ENCODE measurements at regions not wholly inside any gene's neighbourhood (a gene's known extent, or its start where the extent isn't known, plus 50 kb on each side); places are given as distances from the start of the nearest gene placed in this dataset.

DNA sequence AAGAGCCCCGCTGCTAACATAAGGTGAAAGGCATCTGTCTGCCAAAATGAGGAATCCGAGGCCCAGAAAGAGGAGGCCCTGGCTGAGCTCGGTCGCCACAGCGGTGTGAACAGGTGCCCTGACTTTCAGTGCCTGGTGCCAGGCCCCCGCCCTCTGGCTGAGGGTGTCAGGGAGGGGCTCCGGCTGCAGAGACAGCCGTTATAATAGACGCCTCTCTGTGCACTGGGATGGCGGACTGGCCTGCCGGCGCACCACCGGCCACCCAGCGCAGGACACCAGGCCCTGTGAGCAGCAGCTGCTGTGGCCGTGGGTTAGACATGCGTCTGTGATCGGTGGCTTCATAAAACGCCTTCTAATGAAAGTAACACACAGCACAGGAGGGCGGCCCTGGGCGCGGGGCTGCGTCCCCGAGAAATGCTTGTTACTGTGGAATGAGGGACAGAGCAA is 51.4 kb upstream of the ACTRT2 start:
- BruUV-seq (replicated peaks) = no TSS peak
- Mint-ChIP-seq H3K27me3 (ENCODE audit: insufficient read depth, unreplicated experiment) (no peaks in the 10 kb centered on the region), H3K4me3 (ENCODE audit: unreplicated experiment) (no peak overlapping the region), H3K9me3 (ENCODE audit: unreplicated experiment) (peaks cover 5% of the 10 kb centered on the region), H3K36me3 (ENCODE audit: insufficient read depth, unreplicated experiment) (no peaks in the 10 kb centered on the region), H3K4me1 (ENCODE audit: insufficient read depth, unreplicated experiment) (no peaks in the 10 kb centered on the region), H3K27ac (ENCODE audit: low read depth, unreplicated experiment) (no peak overlapping the region)
- POLR2A ChIA-PET = no interaction called here
- CTCF ChIA-PET = no interaction called here
- intact Hi-C loops (cut with micrococcal nuclease) = no loop called here
- no peak for DNase-seq (ENCODE audit: unreplicated experiment)
- TF ChIP-seq, protein P1, sequence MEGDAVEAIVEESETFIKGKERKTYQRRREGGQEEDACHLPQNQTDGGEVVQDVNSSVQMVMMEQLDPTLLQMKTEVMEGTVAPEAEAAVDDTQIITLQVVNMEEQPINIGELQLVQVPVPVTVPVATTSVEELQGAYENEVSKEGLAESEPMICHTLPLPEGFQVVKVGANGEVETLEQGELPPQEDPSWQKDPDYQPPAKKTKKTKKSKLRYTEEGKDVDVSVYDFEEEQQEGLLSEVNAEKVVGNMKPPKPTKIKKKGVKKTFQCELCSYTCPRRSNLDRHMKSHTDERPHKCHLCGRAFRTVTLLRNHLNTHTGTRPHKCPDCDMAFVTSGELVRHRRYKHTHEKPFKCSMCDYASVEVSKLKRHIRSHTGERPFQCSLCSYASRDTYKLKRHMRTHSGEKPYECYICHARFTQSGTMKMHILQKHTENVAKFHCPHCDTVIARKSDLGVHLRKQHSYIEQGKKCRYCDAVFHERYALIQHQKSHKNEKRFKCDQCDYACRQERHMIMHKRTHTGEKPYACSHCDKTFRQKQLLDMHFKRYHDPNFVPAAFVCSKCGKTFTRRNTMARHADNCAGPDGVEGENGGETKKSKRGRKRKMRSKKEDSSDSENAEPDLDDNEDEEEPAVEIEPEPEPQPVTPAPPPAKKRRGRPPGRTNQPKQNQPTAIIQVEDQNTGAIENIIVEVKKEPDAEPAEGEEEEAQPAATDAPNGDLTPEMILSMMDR (IDR thresholded peaks at IDR 0.05; ENCODE audit: unreplicated experiment) = no peak

- intact Hi-C loops (cut with micrococcal nuclease) = no loop called here
- TF ChIP-seq, protein P1 (IDR thresholded peaks at IDR 0.05; ENCODE audit: unreplicated experiment) = no peak
Observed at GRCh38 chr1:2970311-2971071, 50.8 kb upstream of the ACTRT2 start.

DNA sequence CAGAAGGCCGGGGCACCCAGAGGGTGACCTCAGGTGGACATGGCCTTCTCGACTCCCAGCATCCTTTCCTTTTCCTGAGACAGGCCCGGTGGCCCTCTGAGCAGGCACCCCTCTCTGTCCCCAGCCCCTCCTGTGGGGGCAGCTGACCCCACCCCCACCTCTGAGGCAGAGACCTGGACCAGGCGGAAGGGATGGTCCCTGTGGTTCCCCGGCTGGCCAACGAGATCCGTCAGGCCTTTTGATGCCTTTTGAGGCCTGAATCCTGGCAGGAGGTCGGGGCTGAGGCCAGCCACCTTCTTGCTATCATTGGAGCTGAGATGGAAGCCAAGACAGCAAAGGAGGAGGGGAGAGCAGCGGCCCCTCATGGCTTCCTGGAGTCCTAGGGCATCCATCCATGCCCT is 50.2 kb upstream of the ACTRT2 start:
- TF ChIP-seq, protein P1 (IDR thresholded peaks at IDR 0.05; ENCODE audit: unreplicated experiment) = no peak
- Mint-ChIP-seq H3K27me3 (ENCODE audit: insufficient read depth, unreplicated experiment) (no peaks in the 10 kb centered on the region), H3K9me3 (ENCODE audit: unreplicated experiment) (peaks cover 5% of the 10 kb centered on the region), H3K27ac (ENCODE audit: low read depth, unreplicated experiment) (no peak overlapping the region), H3K4me3 (ENCODE audit: unreplicated experiment) (no peak overlapping the region), H3K4me1 (ENCODE audit: insufficient read depth, unreplicated experiment) (no peaks in the 10 kb centered on the region), H3K36me3 (ENCODE audit: insufficient read depth, unreplicated experiment) (no peaks in the 10 kb centered on the region)
- BruUV-seq (replicated peaks) = no TSS peak
- CTCF ChIA-PET = no interaction called here
- DNase-seq (ENCODE audit: unreplicated experiment) = no peak
- POLR2A ChIA-PET = no interaction called here
- intact Hi-C loops (cut with micrococcal nuclease) = no loop called here

More at GRCh38 chr1:2970311-2971071, 50.8 kb upstream of the ACTRT2 start:
- no peak overlapping the region for H3K27ac Mint-ChIP-seq (ENCODE audit: low read depth, unreplicated experiment)
- DNase-seq (ENCODE audit: unreplicated experiment) = no peak
- no peaks in the 10 kb centered on the region for H3K4me1 Mint-ChIP-seq (ENCODE audit: insufficient read depth, unreplicated experiment)
- H3K27me3 Mint-ChIP-seq (ENCODE audit: insufficient read depth, unreplicated experiment) = no peaks in the 10 kb centered on the region
- ChIA-PET POLR2A (no interaction called here), CTCF (no interaction called here)
- no peak overlapping the region for H3K4me3 Mint-ChIP-seq (ENCODE audit: unreplicated experiment)
- no peaks in the 10 kb centered on the region for H3K36me3 Mint-ChIP-seq (ENCODE audit: insufficient read depth, unreplicated experiment)
- peaks cover 5% of the 10 kb centered on the region for H3K9me3 Mint-ChIP-seq (ENCODE audit: unreplicated experiment)
- BruUV-seq (replicated peaks) = no TSS peak

Measured in MCF 10A (cell line).